Choroid plexus epithelial cell (primary cell): ENCODE measurements at regions not wholly inside any gene's neighbourhood (a gene's known extent, or its start where the extent isn't known, plus 50 kb on each side); places are given as distances from the start of the nearest gene placed in this dataset.

Experiments
- DNase-seq: peaks from one replicate; pipeline ENCODE4 v3.0.0-alpha.2; 2010; ENCODE audit warnings: low read depth
- H3K4me3 ChIP-seq: 2 replicates; pipeline ENCODE4 v1.5.1; 2011; ENCODE audit warnings: low read depth, mild to moderate bottlenecking, control low read depth, low read length, moderate library complexity
- CTCF ChIP-seq: conservative IDR thresholded peaks from 2 replicates; pipeline ENCODE4 v1.5.1; 2011; ENCODE audit warnings: low read depth, mild to moderate bottlenecking, control low read depth, inconsistent platforms, low read length, moderate library complexity

- no peak overlapping the region for H3K4me3 ChIP-seq
- no peak for TF ChIP-seq CTCF
- no peak for DNase-seq
These were observed 363.7 kb upstream of the ISX start for GRCh38 chr22:34702279-34702678.

DNA sequence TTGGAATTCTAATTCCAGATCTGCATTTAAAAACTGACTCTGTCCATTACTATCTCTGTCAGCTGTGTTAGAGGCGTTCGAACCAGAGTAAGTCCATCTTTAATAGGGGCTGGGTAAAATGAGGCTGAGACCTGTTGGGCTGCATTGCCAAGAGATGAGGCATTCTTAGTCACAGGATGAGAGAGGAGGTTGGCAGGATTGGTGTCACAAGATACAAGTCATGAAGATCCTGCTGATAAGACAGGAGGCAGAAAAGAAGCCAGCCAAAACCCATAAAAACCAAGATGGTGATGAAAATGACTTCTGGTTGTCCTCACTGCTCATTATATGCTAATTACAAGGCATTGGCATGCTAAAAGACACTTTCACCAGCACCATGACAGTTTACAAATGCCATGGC, 356.3 kb upstream of the ISX start:
- DNase-seq: no peak
- no peak overlapping the region for H3K4me3 ChIP-seq
- TF ChIP-seq CTCF: no peak

- TF ChIP-seq CTCF: no peak
- H3K4me3 ChIP-seq: no peak overlapping the region
- no peak for DNase-seq
These were observed 343.1 kb upstream of the ISX start for GRCh38 chr22:34722901-34723300.

GRCh38 chr22:34736081-34736480, 329.9 kb upstream of the ISX start:
- H3K4me3 ChIP-seq: no peak overlapping the region
- TF ChIP-seq CTCF: no peak
- DNase-seq: no peak

DNA sequence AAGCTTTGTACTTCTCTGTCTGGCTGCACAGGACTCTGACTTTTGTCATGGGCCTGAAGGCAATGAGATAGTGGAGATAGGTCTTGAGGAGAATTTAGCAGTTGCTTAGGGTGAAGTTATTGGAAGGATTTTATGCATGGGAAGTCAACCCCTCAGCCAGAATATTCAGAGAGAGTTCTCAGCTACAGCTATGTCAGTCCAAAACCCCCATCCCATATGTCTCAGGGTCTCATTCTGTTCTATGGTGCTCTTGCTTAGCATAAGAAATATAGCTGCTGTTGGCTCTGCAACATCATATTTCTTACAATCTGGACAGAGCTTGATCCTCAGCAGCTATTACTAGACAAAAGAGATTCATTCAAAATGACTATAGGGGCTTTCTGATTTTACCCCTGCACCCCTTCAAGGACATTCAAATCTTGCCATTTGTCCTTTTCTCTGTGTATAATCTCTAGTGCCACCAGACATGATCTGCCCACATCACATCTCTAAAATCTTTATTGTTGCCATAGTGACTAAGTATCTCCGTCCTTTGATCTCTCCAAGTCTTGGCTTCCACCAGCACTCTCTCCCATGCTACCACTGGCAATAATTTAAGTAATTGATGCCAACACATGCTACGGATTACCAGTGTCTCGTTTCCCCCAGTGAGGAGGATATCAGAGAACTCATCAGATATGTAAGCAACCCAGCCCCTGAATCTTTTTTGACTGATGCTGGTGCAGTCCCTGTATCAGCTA, 327.1 kb upstream of the ISX start:
- no peak for TF ChIP-seq CTCF
- DNase-seq: no peak

GRCh38 chr22:34743110-34743751, 322.7 kb upstream of the ISX start:
- H3K4me3 ChIP-seq: no peak overlapping the region
- DNase-seq: no peak
- TF ChIP-seq CTCF: no peak

More for the DNA sequence above, 327.1 kb upstream of the ISX start:
- no peak overlapping the region for H3K4me3 ChIP-seq
